Kidney (tissue), 13 donors: ENCODE measurements at regions not wholly inside any gene's neighbourhood (a gene's known extent, or its start where the extent isn't known, plus 50 kb on each side); places are given as distances from the start of the nearest gene placed in this dataset.

Experiments used
- DNase-seq, 5 donors: peaks; one replicate each; pipeline ENCODE4 v3.0.0-alpha.2; 2013 to 2020
- FAIRE-seq: peaks from 2 replicates; lab custom pipeline; 2012; peaks lifted over from hg19 to GRCh38; lab: Jason Lieb, UNC
- H3K27ac ChIP-seq, 2 donors: one replicate each; pipeline ENCODE4 v1.7.0; 2013; ENCODE audit warnings: low read depth in 2 of 2, low read length in 2 of 2, inconsistent platforms in 1 of 2
- H3K27me3 ChIP-seq: one replicate; pipeline ENCODE4 v1.7.1; 2013; ENCODE audit warnings: low read length, inconsistent platforms; ENCODE audit not compliant: control insufficient read depth, insufficient read depth
- H3K36me3 ChIP-seq, 3 donors: one replicate each; pipeline versions ENCODE4 v1.7.0 to v1.7.1; 2013; ENCODE audit warnings: low read length in 3 of 3, control low read depth in 1 of 3, inconsistent platforms in 1 of 3; ENCODE audit not compliant: insufficient read depth in 3 of 3, control insufficient read depth in 2 of 3
- H3K4me1 ChIP-seq, 3 donors: one replicate each; pipeline versions ENCODE4 v1.7.0 to v1.7.1; 2013; ENCODE audit warnings: low read length in 3 of 3, inconsistent platforms in 1 of 3, low read depth in 1 of 3; ENCODE audit not compliant: control insufficient read depth in 2 of 3, insufficient read depth in 2 of 3
- H3K4me3 ChIP-seq, 3 donors: one replicate each; pipeline versions ENCODE4 v1.7.0 to v1.8.1; 2013; ENCODE audit warnings: low read length in 3 of 3, control low read depth in 1 of 3, inconsistent platforms in 1 of 3
- H3K9ac ChIP-seq, 3 donors: one replicate each; pipeline versions ENCODE4 v1.7.0 to v1.7.1; 2013; ENCODE audit warnings: low read length in 3 of 3, control low read depth in 1 of 3, inconsistent platforms in 1 of 3
- H3K9me3 ChIP-seq, 3 donors: one replicate each; pipeline versions ENCODE4 v1.7.0 to v1.7.1; 2013; ENCODE audit warnings: low read length in 3 of 3, control low read depth in 1 of 3, inconsistent platforms in 1 of 3; ENCODE audit not compliant: control insufficient read depth in 2 of 3, insufficient read depth in 1 of 3
- CTCF ChIP-seq: IDR thresholded peaks from 3 replicates; pipeline ENCODE4 v1.5.1; 2012; ENCODE audit warnings: mild to moderate bottlenecking, moderate library complexity, borderline replicate concordance; ENCODE audit not compliant: insufficient read depth; ENCODE audit errors: extremely low read depth
- intact Hi-C: fragments of 100-400 bp; cut with DNase I; formaldehyde crosslinking; loops from one replicate; pipeline ENCODE4 v1.11.1; 2022
- donor health status: control.
- donor health status: control.
- donor health status: control.
- donor health status: control.
- donor health status: control.
- donor health status: DM: yes; HTN: yes; CAD: no.
- donor health status: Normal renal cell carcinoma (clear cell type).

- no peak overlapping the region for H3K4me3 ChIP-seq
- H3K9me3 ChIP-seq: no peaks in the 10 kb centered on the region
- intact Hi-C loops: no loop called here
- no peak for DNase-seq
- no peaks in the 10 kb centered on the region for H3K4me1 ChIP-seq
- no peak overlapping the region for H3K27ac ChIP-seq
- no peak for FAIRE-seq
- no peaks in the 10 kb centered on the region for H3K36me3 ChIP-seq
- no peak overlapping the region for H3K9ac ChIP-seq
- no peaks in the 10 kb centered on the region for H3K27me3 ChIP-seq
- TF ChIP-seq CTCF: no peak
These were observed 310.8 kb upstream of the ADAMTSL1 start for GRCh38 chr9:18163146-18163545.

- Histone ChIP-seq H3K4me3 (no peak overlapping the region), H3K9me3 (no peaks in the 10 kb centered on the region), H3K4me1 (no peaks in the 10 kb centered on the region), H3K27ac (no peak overlapping the region), H3K36me3 (no peaks in the 10 kb centered on the region), H3K27me3 (no peaks in the 10 kb centered on the region), H3K9ac (no peak overlapping the region)
- intact Hi-C loops: no loop called here
- no peak for FAIRE-seq
- DNase-seq: no peak
- no peak for TF ChIP-seq CTCF
These were observed 306.2 kb upstream of the ADAMTSL1 start for GRCh38 chr9:18167733-18168132.

- no peak for DNase-seq
- Histone ChIP-seq H3K9me3 (peaks cover 0 to 2% (median 0%) of the 10 kb centered on the region in 3 donors), H3K27ac (no peak overlapping the region), H3K27me3 (no peaks in the 10 kb centered on the region), H3K9ac (no peak overlapping the region), H3K36me3 (no peaks in the 10 kb centered on the region), H3K4me3 (no peak overlapping the region), H3K4me1 (no peaks in the 10 kb centered on the region)
- no peak for TF ChIP-seq CTCF
- intact Hi-C loops: no loop called here
- no peak for FAIRE-seq
These were observed 300.0 kb upstream of the ADAMTSL1 start for GRCh38 chr9:18173923-18174322.

- TF ChIP-seq CTCF: no peak
- H3K4me1 ChIP-seq: no peaks in the 10 kb centered on the region
- H3K4me3 ChIP-seq: no peak overlapping the region
- H3K9ac ChIP-seq: no peak overlapping the region
- intact Hi-C loops: no loop called here
- FAIRE-seq (no peak), DNase-seq (no peak)
- no peaks in the 10 kb centered on the region for H3K9me3 ChIP-seq
- no peaks in the 10 kb centered on the region for H3K27me3 ChIP-seq
- no peak overlapping the region for H3K27ac ChIP-seq
- H3K36me3 ChIP-seq: no peaks in the 10 kb centered on the region
These were observed 291.3 kb upstream of the ADAMTSL1 start for GRCh38 chr9:18182636-18183035.
